Caki2 (cell line): ENCODE measurements at regions not wholly inside any gene's neighbourhood (a gene's known extent, or its start where the extent isn't known, plus 50 kb on each side); places are given as distances from the start of the nearest gene placed in this dataset.
"Not testable (repeated sequence)": the region's sequence is repeated elsewhere in the genome, so short reads cannot be mapped to it uniquely, and the experiment has no call there.

Source experiments
- DNase-seq: peaks from one replicate; pipeline ENCODE4 v3.0.0-alpha.2; 2015; ENCODE audit warnings: low read depth
- in situ Hi-C: cut with HindIII; loops from 2 replicates; pipeline ENCODE4 v1.10.0; 2016; ENCODE audit warnings: low sequenced_read_pairs, low pct_unique_long_range_greater_than_20kb, mixed read lengths

DNA sequence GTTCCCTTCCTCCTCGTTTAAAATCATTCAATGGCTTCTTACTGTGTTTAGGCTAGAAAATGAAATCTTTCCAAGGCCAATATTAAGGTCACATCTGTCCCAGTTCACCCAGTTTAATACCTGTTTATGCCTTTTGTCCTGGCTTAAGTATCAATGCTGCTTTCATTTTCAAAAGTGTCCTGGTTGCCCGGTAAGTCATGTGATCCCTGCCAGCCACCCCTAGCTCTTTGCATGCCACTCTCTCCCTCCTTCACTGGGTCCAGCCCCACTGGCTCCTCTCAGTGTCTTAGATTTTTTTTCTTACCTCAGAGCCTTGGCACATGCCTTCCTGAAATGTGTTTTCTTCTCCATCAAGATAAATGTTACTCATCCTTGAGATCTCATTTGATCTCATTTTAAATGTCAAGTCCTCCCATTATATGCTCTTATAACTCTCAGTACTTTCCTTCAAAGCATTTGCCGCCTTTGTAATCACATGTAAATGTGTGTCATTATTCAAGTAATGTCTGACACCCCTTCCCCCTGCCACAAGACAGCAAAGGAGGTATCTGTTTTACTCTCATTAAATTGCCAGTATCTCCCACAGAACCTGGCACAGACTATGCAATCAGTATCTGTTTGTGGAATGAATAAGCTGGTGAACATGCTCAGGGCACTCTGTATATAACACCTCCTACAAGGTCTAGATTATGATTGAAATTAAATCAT lies 472.5 kb upstream of the RPS6KA3 start:
- in situ Hi-C loops = no loop called here
- no peak for DNase-seq

DNA sequence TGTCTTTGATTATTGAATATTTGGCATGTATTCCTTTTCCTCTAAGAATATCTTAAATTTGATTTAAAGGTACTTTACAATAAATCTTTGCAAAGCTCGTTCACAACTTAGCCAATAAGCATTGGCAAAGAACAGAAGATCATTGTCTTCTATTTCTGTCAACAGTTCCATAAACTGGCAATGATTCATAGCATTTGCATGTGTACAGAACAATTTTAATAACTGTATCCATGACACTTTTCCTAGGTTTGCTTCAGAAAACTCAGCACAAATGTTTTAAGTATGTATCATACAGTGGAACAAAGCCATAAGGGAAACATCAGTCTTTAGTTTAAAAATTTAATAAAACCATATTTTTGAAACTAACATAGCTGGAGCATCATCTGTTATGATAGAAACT lies 462.7 kb upstream of the RPS6KA3 start:
- in situ Hi-C loops = no loop called here
- no peak for DNase-seq

DNA sequence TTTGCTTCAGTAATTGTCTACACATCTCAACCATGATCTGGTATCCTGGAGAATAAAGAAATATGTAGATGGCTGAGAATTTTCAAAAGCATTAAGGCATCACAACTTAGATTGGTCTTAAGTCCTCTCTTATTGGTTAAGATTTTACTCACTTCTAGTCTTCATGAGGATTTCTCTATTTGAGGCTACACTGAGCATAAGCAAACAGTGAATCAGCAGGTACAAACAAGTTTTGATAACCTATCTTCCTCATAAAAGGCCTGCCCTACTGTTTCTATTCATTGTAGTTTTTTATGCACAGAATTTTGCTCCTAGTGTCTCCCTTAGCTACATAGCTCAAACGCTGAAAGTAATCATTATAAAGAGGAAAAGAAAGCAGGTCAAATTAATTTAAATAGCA lies 460.7 kb upstream of the RPS6KA3 start:
- in situ Hi-C loops = no loop called here
- no peak for DNase-seq

DNA sequence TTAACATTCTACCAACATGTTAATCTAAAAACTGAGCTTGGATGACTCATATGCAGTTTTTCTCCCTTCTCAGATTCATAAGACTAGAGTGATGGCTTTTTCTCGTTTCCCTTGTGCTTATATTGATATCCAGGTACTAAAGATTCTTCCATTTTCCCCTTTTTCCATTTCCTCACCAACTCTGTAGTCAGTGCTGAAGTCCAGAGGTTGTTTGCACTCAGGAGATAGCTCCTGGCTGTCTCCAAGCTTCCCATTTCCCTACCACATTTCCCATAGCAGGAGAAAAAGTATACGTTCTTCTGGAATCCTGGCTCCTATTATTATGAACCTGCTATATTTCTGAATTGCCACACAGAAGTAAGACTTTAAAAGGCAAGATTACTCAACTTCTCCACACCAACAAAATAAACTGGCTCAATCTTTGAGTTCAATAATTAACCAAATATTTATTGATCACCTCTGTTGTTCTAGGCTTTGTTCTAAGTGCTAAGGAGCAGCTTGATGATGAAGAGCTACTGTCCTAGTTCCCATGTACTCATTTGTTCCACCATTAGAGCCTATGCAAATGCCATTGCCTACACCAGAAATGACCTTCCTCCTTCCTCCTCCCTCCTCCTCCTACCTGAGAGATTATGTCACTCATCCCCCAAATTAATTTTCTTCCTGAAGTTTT lies 454.4 kb upstream of the RPS6KA3 start:
- no peak for DNase-seq
- in situ Hi-C loops = no loop called here

DNA sequence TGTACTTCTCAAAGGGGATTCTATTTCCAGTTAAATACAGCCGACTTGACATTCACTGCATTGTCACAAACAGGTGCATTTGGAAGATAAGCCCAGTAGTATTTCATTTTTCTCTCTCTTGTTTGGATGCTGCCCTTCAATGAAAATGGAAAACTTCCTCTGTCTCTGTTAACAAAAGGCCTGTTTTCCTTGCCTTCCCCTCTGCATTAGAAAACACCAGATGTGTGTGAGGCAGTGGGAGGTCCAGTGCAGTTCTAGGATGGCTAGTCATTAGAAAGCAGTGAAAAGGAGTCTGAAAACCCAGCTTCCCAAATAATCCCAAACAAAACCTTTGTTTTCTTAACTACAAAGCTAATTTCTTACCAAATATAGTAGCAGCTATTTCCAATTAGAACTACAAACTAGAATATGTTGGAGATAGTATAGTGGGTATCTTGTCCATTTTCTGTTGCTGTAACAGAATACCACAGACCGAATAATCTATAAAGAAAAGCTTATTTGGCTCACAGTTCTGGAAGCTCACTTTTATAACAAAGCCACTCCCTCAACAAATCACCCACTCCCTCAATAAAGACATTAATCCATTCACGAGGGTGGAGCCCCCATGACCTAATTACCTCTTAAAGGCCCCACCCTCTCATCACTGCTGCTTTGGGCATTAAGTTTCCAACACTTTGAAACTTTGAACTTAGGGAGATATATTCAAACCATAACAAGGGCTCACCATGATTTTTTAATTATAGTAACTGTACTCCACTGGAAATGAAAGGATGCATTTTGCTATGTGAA lies 452.1 kb upstream of the RPS6KA3 start:
- in situ Hi-C loops = no loop called here
- DNase-seq = no peak

DNA sequence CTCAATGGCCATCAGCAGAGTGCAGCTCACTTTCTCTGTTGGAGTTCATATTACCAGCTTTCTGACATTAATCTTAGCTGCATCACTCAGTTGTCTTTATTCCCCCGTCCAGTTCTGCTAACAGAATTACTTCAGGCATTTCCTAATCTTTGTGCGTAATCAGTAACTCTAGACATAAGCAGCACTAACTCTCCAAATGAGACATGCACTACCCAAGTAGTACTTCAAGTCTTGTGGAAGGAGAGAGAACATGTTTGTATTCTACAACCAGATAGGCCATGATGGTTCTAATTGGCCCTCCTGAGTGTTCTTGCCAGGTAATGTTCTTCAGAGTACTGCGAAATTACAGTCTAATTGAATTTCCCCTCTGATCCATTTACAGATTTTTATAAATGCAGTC lies 448.5 kb upstream of the RPS6KA3 start:
- in situ Hi-C loops = no loop called here
- no peak for DNase-seq

DNA sequence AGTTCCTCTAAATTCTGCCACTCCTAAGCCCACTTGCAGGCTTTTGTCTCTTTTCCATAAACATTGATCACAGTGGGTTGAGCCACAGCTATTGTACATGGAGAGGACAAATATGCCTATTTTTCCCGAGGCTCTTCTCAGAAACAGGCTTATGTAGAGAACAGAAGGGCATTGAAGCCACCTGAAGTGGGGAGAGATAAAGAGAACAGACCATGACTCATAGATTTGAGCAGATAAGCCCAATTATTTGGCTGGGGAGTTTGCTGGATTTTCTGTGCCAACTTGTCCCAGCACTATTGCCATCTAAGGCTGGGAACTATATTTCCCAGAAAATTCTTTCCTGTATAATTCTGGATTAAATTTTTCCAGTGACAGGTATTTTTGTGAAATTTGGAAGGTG lies 446.1 kb upstream of the RPS6KA3 start:
- no peak for DNase-seq
- in situ Hi-C loops = no loop called here

DNA sequence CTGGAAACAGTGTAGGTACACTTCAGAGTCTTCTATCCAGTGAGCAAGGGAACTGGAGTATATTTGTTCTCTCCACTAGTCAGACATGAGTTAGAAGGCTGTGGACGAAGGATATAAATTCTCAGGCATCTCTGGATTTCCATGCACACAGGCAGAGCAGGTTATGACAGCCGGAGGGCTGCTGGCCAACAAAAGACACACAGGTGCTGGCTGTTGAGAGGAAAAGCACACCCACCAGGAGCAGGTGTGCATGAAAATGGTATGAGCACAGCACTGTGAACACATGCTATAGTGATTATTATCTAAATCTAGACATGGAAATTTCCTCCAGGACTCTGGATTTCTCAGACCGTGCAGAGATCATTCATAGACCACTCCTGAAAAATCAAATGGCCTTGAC lies 444.7 kb upstream of the RPS6KA3 start:
- in situ Hi-C loops = no loop called here
- no peak for DNase-seq

DNA sequence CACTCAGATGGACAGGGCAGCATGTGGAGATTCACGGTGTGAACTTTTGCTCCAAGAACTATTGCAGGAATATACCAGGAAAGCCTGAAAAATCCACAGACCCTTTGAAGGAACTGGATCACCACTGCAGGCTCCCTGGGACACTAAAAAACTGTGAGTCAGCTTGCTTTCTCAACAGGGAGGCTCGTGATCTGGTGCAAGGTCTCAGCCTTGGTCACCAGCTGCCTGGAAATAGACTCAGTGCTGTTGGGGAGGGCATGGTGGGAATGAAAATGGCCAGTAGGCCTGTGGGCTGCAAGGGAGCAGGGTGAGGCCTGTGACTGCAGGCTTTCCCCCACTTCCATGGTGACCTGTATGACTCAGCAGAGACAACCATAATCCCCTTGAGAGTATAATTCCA lies 426.4 kb upstream of the RPS6KA3 start:
- in situ Hi-C loops = no loop called here
- DNase-seq = no peak

DNA sequence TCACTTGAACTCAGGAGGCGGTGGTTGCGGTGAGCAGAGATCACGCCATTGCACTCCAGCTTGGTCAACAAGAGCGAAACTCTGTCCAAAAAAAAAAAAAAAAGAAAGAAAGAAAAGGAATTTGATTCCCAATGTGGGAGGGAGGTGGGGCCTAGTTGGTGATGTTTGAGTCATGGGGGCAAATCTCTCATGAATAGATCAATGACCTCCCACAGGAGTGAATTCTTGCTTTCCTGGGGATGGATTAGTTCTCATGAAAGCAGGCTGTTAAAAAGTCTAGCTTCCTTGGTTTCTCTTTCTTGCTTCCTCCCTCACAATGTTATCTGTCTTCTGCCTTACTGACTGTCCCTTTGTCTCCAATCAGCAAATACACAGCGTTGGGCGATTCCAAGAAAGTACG lies 419.5 kb upstream of the RPS6KA3 start:
- DNase-seq = no peak
- in situ Hi-C loops = no loop called here

DNA sequence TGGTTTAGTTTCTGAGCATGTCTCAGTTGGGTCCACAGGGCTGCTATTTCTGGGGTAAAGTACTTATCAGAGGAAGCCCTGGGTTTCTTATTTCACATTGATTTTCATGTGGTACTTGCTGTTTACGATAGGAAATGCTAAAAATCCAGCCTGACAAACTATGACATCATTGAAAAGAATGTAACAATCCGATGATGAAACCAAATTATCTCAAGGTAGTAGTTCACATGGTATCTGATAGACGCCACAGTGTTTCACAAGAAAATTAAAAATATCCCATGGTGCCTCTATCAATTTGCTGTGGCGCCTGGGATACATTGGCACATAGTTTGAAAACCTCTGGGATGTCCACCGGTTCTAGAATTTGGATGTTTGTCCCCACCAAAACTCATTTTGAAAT lies 418.9 kb upstream of the RPS6KA3 start:
- DNase-seq = no peak
- in situ Hi-C loops = no loop called here

DNA sequence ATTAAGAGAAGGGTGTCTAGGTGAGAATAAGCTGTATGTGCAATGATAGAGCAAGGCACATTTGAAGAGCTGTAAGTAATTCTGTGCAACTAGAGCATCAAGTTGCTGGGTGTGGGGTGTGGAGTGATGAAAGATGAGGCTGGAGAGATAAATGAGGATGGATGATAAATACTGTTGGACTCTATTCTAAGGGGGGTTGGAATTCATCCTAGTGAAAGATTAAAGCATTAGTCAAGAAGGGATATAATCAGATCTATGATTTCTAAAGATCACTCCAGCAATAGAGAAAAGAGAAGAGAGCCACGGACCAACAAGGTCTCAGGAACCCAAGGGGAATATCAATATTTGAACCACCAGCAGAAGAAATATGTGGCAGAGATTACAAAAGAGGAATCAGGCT lies 415.0 kb upstream of the RPS6KA3 start:
- in situ Hi-C loops = no loop called here
- no peak for DNase-seq

DNA sequence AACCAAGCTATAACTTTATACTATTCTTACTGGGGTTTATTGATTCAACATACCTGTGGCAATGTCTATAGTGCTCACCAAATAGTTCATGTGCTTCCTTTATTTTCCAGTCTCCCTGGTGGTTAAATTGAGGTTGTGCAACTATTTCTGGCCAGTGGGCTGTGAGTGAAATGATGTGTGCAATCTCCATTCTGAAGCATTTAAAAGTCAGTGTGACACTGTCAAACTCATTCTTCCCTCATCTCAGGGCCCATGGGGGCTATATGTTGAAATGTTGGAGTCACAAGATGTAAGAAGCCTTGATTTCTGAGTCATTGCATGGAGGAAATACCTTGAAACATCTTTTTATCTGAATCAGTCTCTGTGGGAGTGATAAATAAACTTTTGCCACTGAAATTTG lies 414.3 kb upstream of the RPS6KA3 start:
- no peak for DNase-seq
- in situ Hi-C loops = no loop called here

DNA sequence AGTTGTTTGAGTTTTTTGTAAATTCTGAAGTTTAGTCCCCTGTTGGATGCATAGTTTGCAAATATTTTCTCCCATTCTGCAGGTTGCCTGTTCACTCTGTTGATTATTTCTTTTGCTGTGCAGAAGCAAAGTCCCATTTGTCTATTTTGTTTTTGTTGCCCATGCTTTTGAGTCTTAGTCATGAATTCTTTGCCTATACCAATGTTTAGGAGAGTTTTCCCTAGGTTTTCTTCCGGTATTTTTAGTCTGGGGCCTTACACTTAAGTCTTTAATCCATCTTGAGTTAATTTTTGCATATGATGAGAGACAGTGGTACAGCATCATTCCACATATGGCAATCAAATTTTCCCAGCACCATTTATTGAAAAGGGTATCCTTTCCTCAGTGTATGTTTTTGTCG lies 405.8 kb upstream of the RPS6KA3 start:
- in situ Hi-C loops = no loop called here
- DNase-seq = no peak

DNA sequence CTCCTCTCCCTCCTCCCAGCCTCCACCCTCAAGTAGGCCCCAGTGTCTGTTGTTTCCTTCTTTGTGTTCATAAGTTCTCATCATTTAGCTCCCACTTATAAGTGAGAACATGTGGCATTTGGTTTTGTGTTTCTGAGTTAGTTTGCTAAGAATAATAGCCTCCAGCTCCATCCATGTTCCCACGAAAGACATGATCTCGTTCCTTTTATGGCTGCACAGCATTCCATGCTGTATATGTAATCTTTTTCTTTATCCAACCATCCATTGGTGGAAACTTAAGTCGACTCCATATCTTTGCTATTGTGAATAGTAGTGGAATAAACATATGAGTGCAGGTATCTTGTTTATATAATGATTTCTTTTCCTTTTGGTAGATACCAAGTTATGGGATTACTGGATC lies 405.0 kb upstream of the RPS6KA3 start:
- in situ Hi-C loops, DNase-seq: not testable (repeated sequence)

DNA sequence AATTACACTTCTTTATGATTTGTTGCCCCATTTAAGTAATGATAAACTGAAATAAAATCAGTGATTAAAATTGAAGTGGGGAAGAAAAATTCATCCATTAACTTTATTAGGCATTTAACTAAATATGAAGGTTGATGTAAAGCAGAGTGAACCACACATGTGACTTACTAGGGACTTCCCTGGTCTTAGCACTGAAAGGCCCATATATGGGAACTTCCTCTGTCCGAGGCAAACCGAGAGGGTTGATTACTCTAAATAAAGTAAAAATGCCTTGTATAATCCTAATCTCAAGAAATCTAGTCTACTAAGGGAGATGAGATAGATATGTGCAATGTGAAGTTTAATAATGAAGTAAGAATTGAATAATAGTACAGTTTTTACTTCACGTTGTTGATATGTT lies 403.9 kb upstream of the RPS6KA3 start:
- no peak for DNase-seq

DNA sequence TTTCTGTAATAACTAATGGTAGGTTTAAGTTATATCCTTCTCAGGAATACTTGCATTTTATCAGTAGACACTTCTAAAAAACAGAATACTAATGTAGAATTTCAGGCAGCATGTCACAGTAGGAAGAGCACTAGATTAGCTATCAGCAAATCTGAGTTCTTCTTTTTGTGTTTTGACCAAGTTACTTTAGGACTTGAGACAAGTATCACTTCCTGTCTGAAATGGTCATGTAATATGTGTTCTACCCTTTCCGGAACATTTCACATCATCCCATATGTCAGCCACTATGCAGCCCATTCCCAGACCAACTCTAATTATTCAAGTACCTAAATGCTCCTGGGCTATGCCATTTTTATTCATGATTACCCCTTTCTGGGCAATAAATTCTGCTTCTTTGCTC lies 401.8 kb upstream of the RPS6KA3 start:
- no peak for DNase-seq
- in situ Hi-C loops = no loop called here

More for the DNA sequence above, 403.9 kb upstream of the RPS6KA3 start:
- in situ Hi-C loops = no loop called here

DNA sequence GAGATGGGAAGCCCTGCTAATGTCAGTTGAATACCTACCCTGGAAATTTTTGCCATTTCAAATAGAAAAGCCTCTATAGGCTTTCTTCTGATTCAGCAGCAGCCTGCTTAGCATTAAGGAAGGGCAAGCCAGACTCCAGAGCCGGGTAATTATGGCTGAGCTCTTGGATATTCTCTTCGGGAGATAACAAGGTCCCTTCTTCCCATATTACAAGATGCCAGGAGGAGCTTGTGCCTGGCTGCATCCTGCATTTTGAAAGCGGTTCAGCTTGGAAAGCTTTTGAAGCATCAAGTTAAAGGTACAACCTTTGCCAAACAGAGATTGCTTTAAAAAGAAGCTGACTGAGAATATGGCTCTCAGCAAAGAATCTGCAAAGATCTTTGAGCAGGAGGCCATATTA lies 399.6 kb upstream of the RPS6KA3 start:
- in situ Hi-C loops = no loop called here
- no peak for DNase-seq

DNA sequence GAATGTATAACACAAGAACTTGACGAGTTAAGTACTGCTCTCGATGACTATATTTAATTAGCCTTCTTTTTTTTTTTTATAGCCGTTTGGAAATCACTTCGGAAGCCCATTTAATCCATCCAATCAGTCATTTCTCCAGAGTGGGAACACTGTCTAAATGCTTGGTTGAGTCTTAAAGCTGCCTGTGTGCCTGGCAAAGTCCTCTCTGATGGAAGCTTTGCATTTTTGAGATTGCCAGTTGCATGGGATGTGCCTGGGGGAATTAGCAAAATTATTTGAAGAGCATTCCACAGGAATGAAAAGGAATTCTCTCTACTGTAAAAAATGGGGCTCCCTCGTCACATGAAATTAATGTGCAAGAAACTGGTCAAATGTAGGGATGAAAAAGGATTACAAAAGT lies 398.8 kb upstream of the RPS6KA3 start:
- no peak for DNase-seq
- in situ Hi-C loops = no loop called here
